ENCODE measurements at regions not wholly inside any gene's neighbourhood (a gene's known extent, or its start where the extent isn't known, plus 50 kb on each side); places are given as distances from the start of the nearest gene placed in this dataset.

GRCh38 chr13:33518452-33518851 is 232.9 kb upstream of the STARD13 start:
- Histone ChIP-seq H3K79me2 (ENCODE audit: insufficient read depth, low read length) (no peaks in the 10 kb centered on the region), H3K14ac (ENCODE audit: insufficient read depth, low read length) (no peak overlapping the region), H3K9ac (ENCODE audit: extremely low read depth, insufficient read length, low read length) (no peak overlapping the region), H3K27ac (ENCODE audit: insufficient read length, low read depth, low read length) (no peak overlapping the region), H3K23ac (ENCODE audit: insufficient read length, low read depth, low read length) (no peak overlapping the region), H3K4me2 (ENCODE audit: insufficient read depth, insufficient read length, low read length) (no peak overlapping the region), H2BK120ac (ENCODE audit: low read depth, low read length, poor library complexity, severe bottlenecking) (no peak overlapping the region), H3K4me1 (ENCODE audit: insufficient read depth, low read length) (peaks cover 9% of the 10 kb centered on the region; the same call in 1 of the 2 replicates), H3K9me3 (ENCODE audit: control insufficient read depth, low read depth, low read length) (no peaks in the 10 kb centered on the region), H4K5ac (ENCODE audit: insufficient read length, low read depth, low read length) (no peak overlapping the region), H2BK15ac (ENCODE audit: low read depth, low read length) (no peak overlapping the region), H3T11ph (ENCODE audit: low read length) (no peak overlapping the region), H2BK12ac (ENCODE audit: insufficient read length, low read depth, low read length) (no peak overlapping the region), H3K79me1 (ENCODE audit: insufficient read depth, low read depth, low read length, poor library complexity, severe bottlenecking) (no peaks in the 10 kb centered on the region), H2AFZ (ENCODE audit: low read length) (no peak overlapping the region), H3K4ac (ENCODE audit: low read depth, low read length) (no peak overlapping the region), H4K8ac (replicated peaks; ENCODE audit: insufficient read length, low read depth, low read length) (no peak overlapping the region), H3K56ac (ENCODE audit: insufficient read length, low read depth, low read length) (no peak overlapping the region), H3K18ac (ENCODE audit: insufficient read length, low read depth, low read length) (no peak overlapping the region), H4K91ac (ENCODE audit: insufficient read length, low read depth, low read length) (no peak overlapping the region), H3K23me2 (ENCODE audit: insufficient read length, low read depth, low read length, poor library complexity, severe bottlenecking) (no peaks in the 10 kb centered on the region), H2BK5ac (ENCODE audit: insufficient read length, low read length) (no peak overlapping the region), H2BK20ac (ENCODE audit: low read depth, low read length, poor library complexity, severe bottlenecking) (no peak overlapping the region), H3K27me3 (ENCODE audit: insufficient read depth, low read length) (no peaks in the 10 kb centered on the region), H4K20me1 (ENCODE audit: control insufficient read depth, insufficient read depth, insufficient read length) (no peaks in the 10 kb centered on the region), H2AK5ac (ENCODE audit: insufficient read length, low read length) (no peak overlapping the region)
- Mint-ChIP-seq H3K27ac (no peak overlapping the region), H3K36me3 (ENCODE audit: insufficient read depth in 1 of 3, low read depth in 3 of 3) (no peaks in the 10 kb centered on the region), H3K27me3 (ENCODE audit: low read depth) (no peaks in the 10 kb centered on the region), H3K9me3 (no peaks in the 10 kb centered on the region), H3K4me3 (no peak overlapping the region), H3K4me1 (peaks cover 47 to 49% of the 10 kb centered on the region in 2 experiments)
- DNase-seq: no peak
- TF ChIP-seq CTCF (conservative IDR thresholded peaks at IDR 0.05): no peak
- WGBS (ENCODE audit: extremely low coverage, insufficient read length, low lambda C conversion rate): no CpG with 5 or more reads among the region's 2 CpGs
